HL-60 (cell line): ENCODE measurements at regions not wholly inside any gene's neighbourhood (a gene's known extent, or its start where the extent isn't known, plus 50 kb on each side); places are given as distances from the start of the nearest gene placed in this dataset.

Source experiments
- POLR2AphosphoS5 ChIP-seq: IDR thresholded peaks from 2 replicates; pipeline ENCODE4 v1.6.1; 2012; ENCODE audit warnings: low read depth
- SPI1 ChIP-seq: IDR thresholded peaks from 2 replicates; pipeline ENCODE4 v1.6.1; 2012; ENCODE audit warnings: low read depth, mild to moderate bottlenecking, borderline replicate concordance
- TF ChIP-seq, protein P1 (sequence below): IDR thresholded peaks from one replicate; pipeline ENCODE4 v1.5.1; 2011; ENCODE audit warnings: low read length, control low read depth, inconsistent platforms; ENCODE audit not compliant: insufficient read depth
- TF ChIP-seq, protein P2 (sequence below): IDR thresholded peaks from 2 replicates; pipeline ENCODE4 v1.6.1; 2012; ENCODE audit warnings: low read depth; ENCODE audit not compliant: insufficient replicate concordance

DNA sequence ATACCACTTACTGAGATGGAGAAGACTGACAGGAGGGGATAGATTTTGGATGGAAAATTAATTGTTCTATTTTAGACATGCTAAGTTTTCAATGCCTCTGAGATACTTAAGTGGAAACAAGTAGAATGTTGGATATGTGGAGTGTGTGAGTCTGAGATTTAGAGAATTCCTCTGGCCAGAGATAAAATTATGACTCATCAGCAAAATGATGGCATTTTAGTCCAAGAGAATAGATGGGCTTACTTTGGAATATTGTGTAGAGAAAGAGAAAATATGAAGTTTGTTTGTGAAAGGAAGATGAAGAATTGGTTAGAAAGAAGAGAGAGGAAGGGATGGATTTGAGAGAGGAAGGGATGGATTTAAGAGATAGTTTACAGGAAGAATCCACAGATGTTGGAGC is 108.6 kb upstream of the PPP1R2C start:
- TF ChIP-seq, protein P1, sequence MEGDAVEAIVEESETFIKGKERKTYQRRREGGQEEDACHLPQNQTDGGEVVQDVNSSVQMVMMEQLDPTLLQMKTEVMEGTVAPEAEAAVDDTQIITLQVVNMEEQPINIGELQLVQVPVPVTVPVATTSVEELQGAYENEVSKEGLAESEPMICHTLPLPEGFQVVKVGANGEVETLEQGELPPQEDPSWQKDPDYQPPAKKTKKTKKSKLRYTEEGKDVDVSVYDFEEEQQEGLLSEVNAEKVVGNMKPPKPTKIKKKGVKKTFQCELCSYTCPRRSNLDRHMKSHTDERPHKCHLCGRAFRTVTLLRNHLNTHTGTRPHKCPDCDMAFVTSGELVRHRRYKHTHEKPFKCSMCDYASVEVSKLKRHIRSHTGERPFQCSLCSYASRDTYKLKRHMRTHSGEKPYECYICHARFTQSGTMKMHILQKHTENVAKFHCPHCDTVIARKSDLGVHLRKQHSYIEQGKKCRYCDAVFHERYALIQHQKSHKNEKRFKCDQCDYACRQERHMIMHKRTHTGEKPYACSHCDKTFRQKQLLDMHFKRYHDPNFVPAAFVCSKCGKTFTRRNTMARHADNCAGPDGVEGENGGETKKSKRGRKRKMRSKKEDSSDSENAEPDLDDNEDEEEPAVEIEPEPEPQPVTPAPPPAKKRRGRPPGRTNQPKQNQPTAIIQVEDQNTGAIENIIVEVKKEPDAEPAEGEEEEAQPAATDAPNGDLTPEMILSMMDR: no peak
- TF ChIP-seq, protein P2, sequence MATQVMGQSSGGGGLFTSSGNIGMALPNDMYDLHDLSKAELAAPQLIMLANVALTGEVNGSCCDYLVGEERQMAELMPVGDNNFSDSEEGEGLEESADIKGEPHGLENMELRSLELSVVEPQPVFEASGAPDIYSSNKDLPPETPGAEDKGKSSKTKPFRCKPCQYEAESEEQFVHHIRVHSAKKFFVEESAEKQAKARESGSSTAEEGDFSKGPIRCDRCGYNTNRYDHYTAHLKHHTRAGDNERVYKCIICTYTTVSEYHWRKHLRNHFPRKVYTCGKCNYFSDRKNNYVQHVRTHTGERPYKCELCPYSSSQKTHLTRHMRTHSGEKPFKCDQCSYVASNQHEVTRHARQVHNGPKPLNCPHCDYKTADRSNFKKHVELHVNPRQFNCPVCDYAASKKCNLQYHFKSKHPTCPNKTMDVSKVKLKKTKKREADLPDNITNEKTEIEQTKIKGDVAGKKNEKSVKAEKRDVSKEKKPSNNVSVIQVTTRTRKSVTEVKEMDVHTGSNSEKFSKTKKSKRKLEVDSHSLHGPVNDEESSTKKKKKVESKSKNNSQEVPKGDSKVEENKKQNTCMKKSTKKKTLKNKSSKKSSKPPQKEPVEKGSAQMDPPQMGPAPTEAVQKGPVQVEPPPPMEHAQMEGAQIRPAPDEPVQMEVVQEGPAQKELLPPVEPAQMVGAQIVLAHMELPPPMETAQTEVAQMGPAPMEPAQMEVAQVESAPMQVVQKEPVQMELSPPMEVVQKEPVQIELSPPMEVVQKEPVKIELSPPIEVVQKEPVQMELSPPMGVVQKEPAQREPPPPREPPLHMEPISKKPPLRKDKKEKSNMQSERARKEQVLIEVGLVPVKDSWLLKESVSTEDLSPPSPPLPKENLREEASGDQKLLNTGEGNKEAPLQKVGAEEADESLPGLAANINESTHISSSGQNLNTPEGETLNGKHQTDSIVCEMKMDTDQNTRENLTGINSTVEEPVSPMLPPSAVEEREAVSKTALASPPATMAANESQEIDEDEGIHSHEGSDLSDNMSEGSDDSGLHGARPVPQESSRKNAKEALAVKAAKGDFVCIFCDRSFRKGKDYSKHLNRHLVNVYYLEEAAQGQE: no peak
- TF ChIP-seq POLR2AphosphoS5: no peak
- no peak for TF ChIP-seq SPI1
